HEK293 (cell line): ENCODE measurements at regions not wholly inside any gene's neighbourhood (a gene's known extent, or its start where the extent isn't known, plus 50 kb on each side); places are given as distances from the start of the nearest gene placed in this dataset.
A peak's percentile ranks its signal among the peaks of the same experiment; 100 is the strongest.

Experiments
- CTCF ChIA-PET: fragments of 350-600 bp; formaldehyde crosslinking; extraction: SDS; loops from one replicate; lab custom pipeline; 2021; ENCODE audit warnings: antibody characterized with exemption; lab: Yijun Ruan, JAX
- POLR2A ChIA-PET: fragments of 300-600 bp; formaldehyde crosslinking; extraction: SDS; loops from one replicate; lab custom pipeline; 2020; ENCODE audit warnings: antibody characterized with exemption, inconsistent platforms; lab: Yijun Ruan, JAX
- H3K27ac ChIP-seq: fragments of 200-500 bp; sonication (Bioruptor generic); 2 replicates; pipeline ENCODE4 v1.5.1; 2014; ENCODE audit warnings: low read depth, low read length, control low read depth, inconsistent platforms; ENCODE audit errors: extremely low read depth
- H3K36me3 ChIP-seq, 2 experiments: fragments of 200-500 bp in 1 of 2; sonication (Bioruptor generic) in 1 of 2; 1 replicate in 1 of 2; 2 replicates in 1 of 2; pipeline ENCODE4 v1.5.1; 2014 to 2017; ENCODE audit warnings: inconsistent platforms in 2 of 2, low read length in 2 of 2; ENCODE audit not compliant: control insufficient read depth in 2 of 2, insufficient read depth in 1 of 2
- H3K4me1 ChIP-seq: fragments of 200-500 bp; sonication (Bioruptor generic); 2 replicates; pipeline ENCODE4 v1.5.1; 2014; ENCODE audit warnings: mild to moderate bottlenecking, low read length, inconsistent platforms; ENCODE audit not compliant: control insufficient read depth, insufficient read depth
- H3K4me3 ChIP-seq: 2 replicates; pipeline ENCODE4 v1.5.1; 2011; ENCODE audit warnings: low read depth, mild to moderate bottlenecking, control low read depth, low read length, moderate library complexity
- H3K9me3 ChIP-seq: fragments of 200-500 bp; sonication (Bioruptor generic); 2 replicates; pipeline ENCODE4 v1.5.1; 2014; ENCODE audit warnings: low read depth, low read length, inconsistent platforms; ENCODE audit not compliant: control insufficient read depth, insufficient read depth
- FEZF1 ChIP-seq: fragments of 450-650 bp; formaldehyde crosslinking; IDR thresholded peaks from 2 replicates; pipeline ENCODE4 v1.5.1; 2016; ENCODE audit warnings: missing biosample characterization, missing genetic modification characterization
- HOXC10 ChIP-seq: sonication (generic); formaldehyde crosslinking; IDR thresholded peaks from 2 replicates; pipeline ENCODE4 v1.8.1; 2023; ENCODE audit warnings: mild to moderate bottlenecking, missing genetic modification reagents
- KLF9 ChIP-seq: fragments of 450-650 bp; formaldehyde crosslinking; IDR thresholded peaks from 2 replicates; pipeline ENCODE4 v1.5.1; 2016; ENCODE audit warnings: missing biosample characterization, missing genetic modification characterization, low read depth
- MZF1 ChIP-seq: fragments of 450-650 bp; formaldehyde crosslinking; IDR thresholded peaks from 2 replicates; pipeline ENCODE4 v1.5.1; 2017; ENCODE audit warnings: missing biosample characterization, missing genetic modification characterization, borderline replicate concordance
- OSR2 ChIP-seq: fragments of 450-650 bp; formaldehyde crosslinking; IDR thresholded peaks from 2 replicates; pipeline ENCODE4 v1.5.1; 2016; ENCODE audit warnings: missing biosample characterization, missing genetic modification characterization
- PRDM4 ChIP-seq: fragments of 450-650 bp; formaldehyde crosslinking; IDR thresholded peaks from 2 replicates; pipeline ENCODE4 v1.5.1; 2017; ENCODE audit warnings: missing biosample characterization, missing genetic modification characterization
- SCRT2 ChIP-seq: fragments of 450-650 bp; formaldehyde crosslinking; IDR thresholded peaks from 2 replicates; pipeline ENCODE4 v1.5.1; 2016; ENCODE audit warnings: missing biosample characterization, missing genetic modification characterization
- ZBTB17 ChIP-seq: fragments of 450-650 bp; formaldehyde crosslinking; IDR thresholded peaks from 2 replicates; pipeline ENCODE4 v1.5.1; 2016; ENCODE audit warnings: missing biosample characterization, missing genetic modification characterization
- ZNF16 ChIP-seq: fragments of 450-650 bp; formaldehyde crosslinking; IDR thresholded peaks from 2 replicates; pipeline ENCODE4 v1.5.1; 2016; ENCODE audit warnings: low read depth, missing biosample characterization, missing genetic modification characterization
- ZNF19 ChIP-seq: fragments of 450-650 bp; formaldehyde crosslinking; IDR thresholded peaks from 2 replicates; pipeline ENCODE4; 2016; ENCODE audit warnings: missing biosample characterization, missing genetic modification characterization, low read depth
- ZNF280D ChIP-seq: fragments of 450-650 bp; formaldehyde crosslinking; IDR thresholded peaks from 2 replicates; pipeline ENCODE4 v1.5.1; 2016; ENCODE audit warnings: missing biosample characterization, missing genetic modification characterization
- ZNF292 ChIP-seq: fragments of 450-650 bp; formaldehyde crosslinking; IDR thresholded peaks from 2 replicates; pipeline ENCODE4 v1.5.1; 2016; ENCODE audit warnings: low read depth, missing biosample characterization, missing genetic modification characterization, borderline replicate concordance
- ZNF37A ChIP-seq: fragments of 450-650 bp; IDR thresholded peaks from 2 replicates; pipeline ENCODE4 v1.5.1; 2018; ENCODE audit warnings: missing biosample characterization, missing genetic modification characterization
- ZNF404 ChIP-seq: fragments of 450-650 bp; formaldehyde crosslinking; IDR thresholded peaks from 2 replicates; pipeline ENCODE4 v1.5.1; 2017; ENCODE audit warnings: missing biosample characterization, missing genetic modification characterization
- ZNF426 ChIP-seq: fragments of 450-650 bp; formaldehyde crosslinking; IDR thresholded peaks from 2 replicates; pipeline ENCODE4 v1.5.1; 2017; ENCODE audit warnings: missing biosample characterization, missing genetic modification characterization, mild to moderate bottlenecking, inconsistent platforms, moderate library complexity
- ZNF48 ChIP-seq: fragments of 450-650 bp; formaldehyde crosslinking; IDR thresholded peaks from 2 replicates; pipeline ENCODE4 v1.5.1; 2016; ENCODE audit warnings: missing biosample characterization, missing genetic modification characterization
- ZNF544 ChIP-seq: fragments of 450-650 bp; formaldehyde crosslinking; IDR thresholded peaks from 2 replicates; pipeline ENCODE4 v1.5.0; 2017; ENCODE audit warnings: missing biosample characterization, missing genetic modification characterization
- ZNF580 ChIP-seq: fragments of 450-650 bp; formaldehyde crosslinking; IDR thresholded peaks from 2 replicates; pipeline ENCODE4 v1.5.1; 2016; ENCODE audit warnings: missing biosample characterization, missing genetic modification characterization
- ZNF596 ChIP-seq: fragments of 450-650 bp; IDR thresholded peaks from 2 replicates; pipeline ENCODE4 v1.5.0; 2018; ENCODE audit warnings: missing biosample characterization, mild to moderate bottlenecking, missing genetic modification characterization, moderate library complexity
- ZNF610 ChIP-seq: fragments of 450-650 bp; formaldehyde crosslinking; IDR thresholded peaks from 2 replicates; pipeline ENCODE4 v1.5.1; 2016; ENCODE audit warnings: missing biosample characterization, missing genetic modification characterization, borderline replicate concordance
- ZNF629 ChIP-seq: fragments of 450-650 bp; formaldehyde crosslinking; IDR thresholded peaks from 2 replicates; pipeline ENCODE4 v1.5.1; 2017; ENCODE audit warnings: missing biosample characterization, missing genetic modification characterization
- ZNF843 ChIP-seq: fragments of 450-650 bp; formaldehyde crosslinking; IDR thresholded peaks from 2 replicates; pipeline ENCODE4 v1.5.1; 2016; ENCODE audit warnings: missing biosample characterization, missing genetic modification characterization
- TF ChIP-seq, protein P1 (sequence below): fragments of 450-650 bp; formaldehyde crosslinking; IDR thresholded peaks from 2 replicates; pipeline ENCODE4 v1.5.1; 2017; ENCODE audit warnings: missing biosample characterization, missing genetic modification characterization
- TF ChIP-seq, protein P2 (sequence below): fragments of 450-650 bp; IDR thresholded peaks from 2 replicates; pipeline ENCODE4 v1.5.1; 2018; ENCODE audit warnings: missing biosample characterization, missing genetic modification characterization
- TF ChIP-seq, protein P3 (sequence below): fragments of 450-650 bp; IDR thresholded peaks from 2 replicates; pipeline ENCODE4 v1.5.1; 2018; ENCODE audit warnings: missing biosample characterization, mild to moderate bottlenecking, missing genetic modification characterization

DNA sequence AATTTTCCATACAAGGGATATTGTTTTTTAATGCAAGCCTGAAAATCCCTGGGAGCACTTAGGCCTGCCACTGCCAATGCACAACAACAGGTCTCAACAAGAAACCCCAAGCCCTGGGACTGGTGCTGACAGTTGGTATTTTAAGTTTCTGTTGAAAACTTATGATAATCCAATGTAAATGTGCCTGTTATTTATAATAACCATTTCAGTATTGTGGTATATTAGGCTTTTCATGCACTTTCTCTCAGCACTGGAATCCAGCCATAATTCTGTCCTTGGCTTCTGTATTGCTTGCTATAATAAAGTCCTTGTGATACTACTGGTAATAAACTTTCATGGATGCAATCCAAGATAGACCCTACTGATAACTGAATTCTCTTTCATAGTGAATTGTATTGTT, 218.9 kb downstream of the PCDH7 start (continued):
- TF ChIP-seq SCRT2 (peak; percentile 45), OSR2 (peak; percentile 91), ZNF843 (tag by site-specific recombination) (peak; percentile 23; the same call in 1 of the 2 replicates), ZNF48 (tag by site-specific recombination) (no peak), ZNF610 (tag by site-specific recombination) (no peak), ZNF544 (tag by site-specific recombination) (no peak)

- CTCF ChIA-PET, result no interaction called here
- POLR2A ChIA-PET, result no interaction called here
- Histone ChIP-seq H3K36me3 (no peaks in the 10 kb centered on the region), H3K4me3 (no peak overlapping the region), H3K27ac (peak overlapping the region; percentile 5; the same call in 1 of the 2 replicates), H3K9me3 (no peaks in the 10 kb centered on the region), H3K4me1 (peaks cover 10% of the 10 kb centered on the region)
- TF ChIP-seq ZNF426 (tag by site-specific recombination), result no peak
- no peak for TF ChIP-seq ZNF292 (tag by site-specific recombination)
- TF ChIP-seq, protein P1, sequence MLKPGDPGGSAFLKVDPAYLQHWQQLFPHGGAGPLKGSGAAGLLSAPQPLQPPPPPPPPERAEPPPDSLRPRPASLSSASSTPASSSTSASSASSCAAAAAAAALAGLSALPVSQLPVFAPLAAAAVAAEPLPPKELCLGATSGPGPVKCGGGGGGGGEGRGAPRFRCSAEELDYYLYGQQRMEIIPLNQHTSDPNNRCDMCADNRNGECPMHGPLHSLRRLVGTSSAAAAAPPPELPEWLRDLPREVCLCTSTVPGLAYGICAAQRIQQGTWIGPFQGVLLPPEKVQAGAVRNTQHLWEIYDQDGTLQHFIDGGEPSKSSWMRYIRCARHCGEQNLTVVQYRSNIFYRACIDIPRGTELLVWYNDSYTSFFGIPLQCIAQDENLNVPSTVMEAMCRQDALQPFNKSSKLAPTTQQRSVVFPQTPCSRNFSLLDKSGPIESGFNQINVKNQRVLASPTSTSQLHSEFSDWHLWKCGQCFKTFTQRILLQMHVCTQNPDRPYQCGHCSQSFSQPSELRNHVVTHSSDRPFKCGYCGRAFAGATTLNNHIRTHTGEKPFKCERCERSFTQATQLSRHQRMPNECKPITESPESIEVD (tag by site-specific recombination), result peak; percentile 29
- TF ChIP-seq ZNF280D (tag by site-specific recombination), result no peak
- no peak for TF ChIP-seq ZNF404 (tag by site-specific recombination)
- TF ChIP-seq ZNF19, result no peak
- no peak for TF ChIP-seq MZF1 (tag by site-specific recombination)
- TF ChIP-seq ZNF37A (tag by site-specific recombination), result no peak
- TF ChIP-seq, protein P2, sequence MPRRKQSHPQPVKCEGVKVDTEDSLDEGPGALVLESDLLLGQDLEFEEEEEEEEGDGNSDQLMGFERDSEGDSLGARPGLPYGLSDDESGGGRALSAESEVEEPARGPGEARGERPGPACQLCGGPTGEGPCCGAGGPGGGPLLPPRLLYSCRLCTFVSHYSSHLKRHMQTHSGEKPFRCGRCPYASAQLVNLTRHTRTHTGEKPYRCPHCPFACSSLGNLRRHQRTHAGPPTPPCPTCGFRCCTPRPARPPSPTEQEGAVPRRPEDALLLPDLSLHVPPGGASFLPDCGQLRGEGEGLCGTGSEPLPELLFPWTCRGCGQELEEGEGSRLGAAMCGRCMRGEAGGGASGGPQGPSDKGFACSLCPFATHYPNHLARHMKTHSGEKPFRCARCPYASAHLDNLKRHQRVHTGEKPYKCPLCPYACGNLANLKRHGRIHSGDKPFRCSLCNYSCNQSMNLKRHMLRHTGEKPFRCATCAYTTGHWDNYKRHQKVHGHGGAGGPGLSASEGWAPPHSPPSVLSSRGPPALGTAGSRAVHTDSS (tag by site-specific recombination), result no peak
- TF ChIP-seq HOXC10 (CRISPR knock-in tag), result no peak
- TF ChIP-seq ZNF16 (tag by site-specific recombination), result no peak
- TF ChIP-seq ZBTB17 (tag by site-specific recombination), result peak; percentile 41
- TF ChIP-seq ZNF580 (tag by site-specific recombination), result 0 out of 2 replicates have a peak, but pooled peaks have one; percentile 37
- no peak for TF ChIP-seq ZNF596 (tag by site-specific recombination)
- no peak for TF ChIP-seq PRDM4 (tag by site-specific recombination)
- no peak for TF ChIP-seq KLF9 (tag by site-specific recombination)
- TF ChIP-seq, protein P3, sequence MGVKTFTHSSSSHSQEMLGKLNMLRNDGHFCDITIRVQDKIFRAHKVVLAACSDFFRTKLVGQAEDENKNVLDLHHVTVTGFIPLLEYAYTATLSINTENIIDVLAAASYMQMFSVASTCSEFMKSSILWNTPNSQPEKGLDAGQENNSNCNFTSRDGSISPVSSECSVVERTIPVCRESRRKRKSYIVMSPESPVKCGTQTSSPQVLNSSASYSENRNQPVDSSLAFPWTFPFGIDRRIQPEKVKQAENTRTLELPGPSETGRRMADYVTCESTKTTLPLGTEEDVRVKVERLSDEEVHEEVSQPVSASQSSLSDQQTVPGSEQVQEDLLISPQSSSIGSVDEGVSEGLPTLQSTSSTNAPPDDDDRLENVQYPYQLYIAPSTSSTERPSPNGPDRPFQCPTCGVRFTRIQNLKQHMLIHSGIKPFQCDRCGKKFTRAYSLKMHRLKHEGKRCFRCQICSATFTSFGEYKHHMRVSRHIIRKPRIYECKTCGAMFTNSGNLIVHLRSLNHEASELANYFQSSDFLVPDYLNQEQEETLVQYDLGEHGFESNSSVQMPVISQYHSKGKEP (tag by site-specific recombination), result peak; percentile 12; the same call in 1 of the 2 replicates
- no peak for TF ChIP-seq ZNF629 (tag by site-specific recombination)
- no peak; the same call in 1 of the 2 replicates for TF ChIP-seq FEZF1 (tag by site-specific recombination)
These were observed 219.5 kb downstream of the PCDH7 start for GRCh38 chr4:30939684-30940083.
